Progenitor cell of endocrine pancreas (in vitro differentiated cells): ENCODE measurements at regions not wholly inside any gene's neighbourhood (a gene's known extent, or its start where the extent isn't known, plus 50 kb on each side); places are given as distances from the start of the nearest gene placed in this dataset.

Experiments
- DNase-seq: peaks from one replicate; pipeline ENCODE4 v3.0.0; 2021; ENCODE audit warnings: low spot score; ENCODE audit not compliant: unreplicated experiment
- H3K27ac Mint-ChIP-seq: 2 replicates; pipeline ENCODE4 v1.8.0; 2021; ENCODE audit warnings: mild to moderate bottlenecking, moderate library complexity, mixed read lengths
- H3K27me3 Mint-ChIP-seq: 2 replicates; pipeline ENCODE4 v1.8.0; 2021; ENCODE audit warnings: mixed read lengths
- H3K36me3 Mint-ChIP-seq: 2 replicates; pipeline ENCODE4 v1.8.0; 2022; ENCODE audit warnings: mixed read lengths; ENCODE audit not compliant: insufficient read depth
- H3K4me1 Mint-ChIP-seq: 2 replicates; pipeline ENCODE4 v1.8.0; 2021; ENCODE audit warnings: low read depth, mixed read lengths
- H3K4me3 Mint-ChIP-seq: 2 replicates; pipeline ENCODE4 v1.8.0; 2021; ENCODE audit warnings: low read depth, mild to moderate bottlenecking, moderate library complexity, mixed read lengths
- H3K9me3 Mint-ChIP-seq: 2 replicates; pipeline ENCODE4 v1.8.0; 2021; ENCODE audit warnings: low read depth, mixed read lengths
- TF ChIP-seq, protein P1 (sequence below): fragments of 200-600 bp; sonication (generic); IDR thresholded peaks from one replicate; pipeline ENCODE4 v1.5.0; 2021; ENCODE audit warnings: antibody characterized with exemption, mild to moderate bottlenecking; ENCODE audit not compliant: unreplicated experiment

GRCh38 chr1:59103457-59103856 lies 193.4 kb upstream of the FGGY start:
- TF ChIP-seq, protein P1, sequence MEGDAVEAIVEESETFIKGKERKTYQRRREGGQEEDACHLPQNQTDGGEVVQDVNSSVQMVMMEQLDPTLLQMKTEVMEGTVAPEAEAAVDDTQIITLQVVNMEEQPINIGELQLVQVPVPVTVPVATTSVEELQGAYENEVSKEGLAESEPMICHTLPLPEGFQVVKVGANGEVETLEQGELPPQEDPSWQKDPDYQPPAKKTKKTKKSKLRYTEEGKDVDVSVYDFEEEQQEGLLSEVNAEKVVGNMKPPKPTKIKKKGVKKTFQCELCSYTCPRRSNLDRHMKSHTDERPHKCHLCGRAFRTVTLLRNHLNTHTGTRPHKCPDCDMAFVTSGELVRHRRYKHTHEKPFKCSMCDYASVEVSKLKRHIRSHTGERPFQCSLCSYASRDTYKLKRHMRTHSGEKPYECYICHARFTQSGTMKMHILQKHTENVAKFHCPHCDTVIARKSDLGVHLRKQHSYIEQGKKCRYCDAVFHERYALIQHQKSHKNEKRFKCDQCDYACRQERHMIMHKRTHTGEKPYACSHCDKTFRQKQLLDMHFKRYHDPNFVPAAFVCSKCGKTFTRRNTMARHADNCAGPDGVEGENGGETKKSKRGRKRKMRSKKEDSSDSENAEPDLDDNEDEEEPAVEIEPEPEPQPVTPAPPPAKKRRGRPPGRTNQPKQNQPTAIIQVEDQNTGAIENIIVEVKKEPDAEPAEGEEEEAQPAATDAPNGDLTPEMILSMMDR: no peak
- Mint-ChIP-seq H3K4me3 (no peak overlapping the region), H3K27ac (no peak overlapping the region), H3K36me3 (no peaks in the 10 kb centered on the region), H3K4me1 (peaks cover 5% of the 10 kb centered on the region), H3K27me3 (peaks cover 3% of the 10 kb centered on the region), H3K9me3 (no peaks in the 10 kb centered on the region)
- no peak for DNase-seq

- TF ChIP-seq, protein P1: no peak
These were observed 192.6 kb upstream of the FGGY start for GRCh38 chr1:59104191-59104760.

DNA sequence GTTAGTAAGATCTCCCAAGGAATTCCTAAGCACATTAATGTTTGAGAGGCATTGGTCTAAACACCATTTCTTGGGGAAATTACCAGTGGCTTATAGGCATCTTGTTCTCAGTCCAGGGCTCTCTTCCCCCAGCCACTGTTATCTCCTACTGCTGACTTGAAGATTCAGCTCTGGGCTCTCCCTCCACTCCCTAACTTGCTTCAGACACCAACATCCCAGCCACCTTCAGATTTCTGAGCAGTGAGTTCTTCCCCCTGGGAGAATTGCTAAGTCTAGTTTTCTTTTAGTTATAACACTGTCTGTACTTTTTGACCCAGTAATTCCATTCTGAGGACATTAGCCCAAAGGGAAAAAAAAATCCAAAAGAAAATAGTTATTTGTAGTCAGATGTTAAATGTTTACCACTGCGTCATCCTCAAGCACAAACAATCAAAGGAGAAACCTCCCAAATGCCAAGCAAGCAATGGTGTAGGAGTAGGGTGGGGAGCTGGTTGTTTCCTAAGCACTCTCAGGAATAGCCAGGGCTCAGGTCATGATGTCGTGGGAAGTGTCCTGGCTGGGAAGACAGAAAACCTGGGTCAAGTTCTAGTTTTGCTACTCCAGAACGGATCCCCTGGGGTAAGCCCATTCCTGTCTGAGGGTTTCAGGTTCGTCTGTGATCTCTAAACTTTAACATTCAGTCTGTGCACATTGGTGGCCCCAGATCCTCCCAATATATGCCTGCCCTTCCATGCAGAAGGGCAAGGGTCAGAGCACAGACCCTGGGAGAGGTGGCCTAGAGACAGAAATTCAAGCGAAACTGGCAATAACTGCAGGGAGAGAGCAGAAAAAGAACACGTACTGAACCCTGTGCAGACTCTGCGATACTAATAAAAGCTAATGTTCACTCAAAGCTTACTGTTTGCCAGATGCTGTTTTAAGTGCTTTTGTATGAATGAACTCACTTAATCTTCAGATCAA lies 191.1 kb upstream of the FGGY start:
- TF ChIP-seq, protein P1: no peak
- no peak for DNase-seq
- Mint-ChIP-seq H3K4me1 (peaks cover 5% of the 10 kb centered on the region), H3K9me3 (no peaks in the 10 kb centered on the region), H3K36me3 (no peaks in the 10 kb centered on the region), H3K27me3 (no peaks in the 10 kb centered on the region), H3K27ac (no peak overlapping the region), H3K4me3 (no peak overlapping the region)

More at GRCh38 chr1:59104191-59104760, 192.6 kb upstream of the FGGY start:
- no peak overlapping the region for H3K27ac Mint-ChIP-seq
- peaks cover 5% of the 10 kb centered on the region for H3K4me1 Mint-ChIP-seq
- H3K27me3 Mint-ChIP-seq: no peaks in the 10 kb centered on the region
- no peaks in the 10 kb centered on the region for H3K9me3 Mint-ChIP-seq
- H3K36me3 Mint-ChIP-seq: no peaks in the 10 kb centered on the region
- DNase-seq: no peak
- no peak overlapping the region for H3K4me3 Mint-ChIP-seq

DNA sequence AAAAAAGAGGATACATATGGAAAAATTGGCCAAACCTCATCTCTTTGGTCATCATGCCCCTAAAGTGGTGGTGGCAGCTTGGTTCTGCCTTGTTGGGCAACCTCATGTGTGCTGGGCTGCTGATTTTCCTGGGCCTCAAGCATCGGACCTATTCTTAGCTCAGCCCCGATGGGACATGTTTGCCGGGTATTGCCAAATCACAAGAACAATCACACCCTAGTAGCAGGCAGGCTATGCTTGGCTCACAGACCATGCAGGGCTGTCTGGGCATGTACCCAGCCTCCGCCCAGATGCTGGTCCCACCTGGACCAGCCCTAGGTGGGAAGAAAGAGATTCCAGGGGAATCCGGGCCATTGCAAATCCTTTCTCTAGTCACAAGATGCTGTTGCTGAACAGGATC lies 189.4 kb upstream of the FGGY start:
- no peak overlapping the region for H3K27ac Mint-ChIP-seq
- TF ChIP-seq, protein P1: no peak
- H3K9me3 Mint-ChIP-seq: no peaks in the 10 kb centered on the region
- DNase-seq: no peak
- peaks cover 5% of the 10 kb centered on the region for H3K4me1 Mint-ChIP-seq
- no peaks in the 10 kb centered on the region for H3K36me3 Mint-ChIP-seq
- H3K27me3 Mint-ChIP-seq: no peaks in the 10 kb centered on the region
- no peak overlapping the region for H3K4me3 Mint-ChIP-seq

- H3K9me3 Mint-ChIP-seq: no peaks in the 10 kb centered on the region
- no peak overlapping the region for H3K4me3 Mint-ChIP-seq
- H3K27ac Mint-ChIP-seq: no peak overlapping the region
- DNase-seq: no peak
- H3K36me3 Mint-ChIP-seq: no peaks in the 10 kb centered on the region
- no peaks in the 10 kb centered on the region for H3K27me3 Mint-ChIP-seq
- H3K4me1 Mint-ChIP-seq: peaks cover 5% of the 10 kb centered on the region
- TF ChIP-seq, protein P1: no peak
These were observed 189.0 kb upstream of the FGGY start for GRCh38 chr1:59107916-59108315.
